Smooth muscle cell (in vitro differentiated cells): ENCODE measurements at regions not wholly inside any gene's neighbourhood (a gene's known extent, or its start where the extent isn't known, plus 50 kb on each side); places are given as distances from the start of the nearest gene placed in this dataset.
"Not testable (repeated sequence)": the region's sequence is repeated elsewhere in the genome, so short reads cannot be mapped to it uniquely, and the experiment has no call there.

Source experiments
- DNase-seq: peaks from one replicate; lab custom pipeline; 2025; ENCODE audit not compliant: unreplicated experiment; lab: John Stamatoyannopoulos, UW
- H2AFZ ChIP-seq: fragments of 200-600 bp; sonication (generic); 2 replicates; pipeline ENCODE4 v1.6.0; 2016; ENCODE audit warnings: antibody characterized with exemption, low read depth, mild to moderate bottlenecking
- H3F3A ChIP-seq: fragments of 200-600 bp; sonication (generic); 2 replicates; pipeline ENCODE4 v1.6.0; 2017; ENCODE audit warnings: antibody characterized with exemption, low read depth
- H3K27ac ChIP-seq: fragments of 200-600 bp; sonication (generic); 2 replicates; pipeline ENCODE4 v1.5.1; 2016; ENCODE audit warnings: low read depth, mild to moderate bottlenecking
- H3K27me3 ChIP-seq: fragments of 200-600 bp; sonication (generic); 2 replicates; pipeline ENCODE4 v1.6.1; 2016; ENCODE audit warnings: low read depth, mild to moderate bottlenecking
- H3K36me3 ChIP-seq: fragments of 200-600 bp; sonication (generic); 2 replicates; pipeline ENCODE4 v1.5.1; 2016; ENCODE audit warnings: low read depth
- H3K4me1 ChIP-seq: fragments of 200-600 bp; sonication (generic); 2 replicates; pipeline ENCODE4 v1.5.1; 2016; ENCODE audit warnings: low read depth
- H3K4me2 ChIP-seq: fragments of 200-600 bp; sonication (generic); 2 replicates; pipeline ENCODE4 v1.6.0; 2016; ENCODE audit warnings: mild to moderate bottlenecking
- H3K4me3 ChIP-seq: fragments of 200-600 bp; sonication (generic); 2 replicates; pipeline ENCODE4 v1.5.1; 2016; ENCODE audit warnings: mild to moderate bottlenecking
- H3K79me2 ChIP-seq: fragments of 200-600 bp; sonication (generic); 2 replicates; pipeline ENCODE4 v1.6.0; 2016; ENCODE audit warnings: low read depth, mild to moderate bottlenecking
- H3K9ac ChIP-seq: fragments of 200-600 bp; sonication (generic); 2 replicates; pipeline ENCODE4 v1.6.0; 2016; ENCODE audit warnings: low read depth
- H3K9me3 ChIP-seq: fragments of 200-600 bp; sonication (generic); replicated peaks from 2 replicates; pipeline ENCODE4 v1.5.1; 2016; ENCODE audit warnings: low read depth
- H4K20me1 ChIP-seq: fragments of 200-600 bp; sonication (generic); 2 replicates; pipeline ENCODE4 v1.6.0; 2016; ENCODE audit warnings: low read depth
- CTCF ChIP-seq: fragments of 200-600 bp; sonication (generic); IDR thresholded peaks from 2 replicates; pipeline ENCODE4 v1.5.1; 2017; ENCODE audit warnings: borderline replicate concordance, mild to moderate bottlenecking, antibody characterized with exemption; ENCODE audit not compliant: insufficient read depth, poor library complexity, severe bottlenecking
- WGBS: methylation state at CpG from one replicate; pipeline ENCODE4 v1.1.7; 2016; ENCODE audit warnings: low lambda C conversion rate; 5-methylcytosine and 5-hydroxymethylcytosine counted together

GRCh38 chr10:130354976-130355795 is 219.0 kb downstream of the GLRX3 start:
- Histone ChIP-seq H3K4me1 (no peaks in the 10 kb centered on the region), H3K4me3 (no peak overlapping the region), H3K4me2 (no peak overlapping the region), H3F3A (no peaks in the 10 kb centered on the region), H3K9ac (no peak overlapping the region), H2AFZ (no peak overlapping the region), H3K36me3 (no peaks in the 10 kb centered on the region), H3K27ac (no peak overlapping the region), H3K79me2 (no peaks in the 10 kb centered on the region), H3K9me3 (no peaks in the 10 kb centered on the region), H3K27me3 (peaks cover 5% of the 10 kb centered on the region), H4K20me1 (no peaks in the 10 kb centered on the region)
- no peak for DNase-seq
- no peak for TF ChIP-seq CTCF
- 85% methylated on average over 20 of the region's 20 CpGs for WGBS

- H3K36me3 ChIP-seq, H3K4me2 ChIP-seq, H3K79me2 ChIP-seq, H2AFZ ChIP-seq, H3K4me1 ChIP-seq, H3K27ac ChIP-seq, H3K9ac ChIP-seq, H3K4me3 ChIP-seq, H3F3A ChIP-seq, H4K20me1 ChIP-seq, H3K9me3 ChIP-seq, DNase-seq: not testable (repeated sequence)
- peaks cover 12% of the 10 kb centered on the region for H3K27me3 ChIP-seq
- WGBS = 90% methylated on average over 23 of the region's 23 CpGs
Measured at GRCh38 chr10:130356429-130356828, 220.2 kb downstream of the GLRX3 start.

- Histone ChIP-seq H2AFZ (no peak overlapping the region), H3K27me3 (peaks cover 12% of the 10 kb centered on the region), H3K4me2 (no peak overlapping the region), H3K9ac (no peak overlapping the region), H3F3A (no peaks in the 10 kb centered on the region), H4K20me1 (no peaks in the 10 kb centered on the region), H3K4me1 (no peaks in the 10 kb centered on the region), H3K9me3 (no peaks in the 10 kb centered on the region), H3K36me3 (no peaks in the 10 kb centered on the region), H3K4me3 (no peak overlapping the region), H3K27ac (no peak overlapping the region), H3K79me2 (no peaks in the 10 kb centered on the region)
- WGBS = 89% methylated on average over 9 of the region's 9 CpGs
- no peak for TF ChIP-seq CTCF
- DNase-seq = no peak
Measured at GRCh38 chr10:130357226-130357625, 221.0 kb downstream of the GLRX3 start.

- Histone ChIP-seq H3F3A (no peaks in the 10 kb centered on the region), H3K9me3 (no peaks in the 10 kb centered on the region), H3K9ac (no peak overlapping the region), H3K27ac (no peak overlapping the region), H3K4me2 (no peak overlapping the region), H2AFZ (no peak overlapping the region), H3K4me3 (no peak overlapping the region), H3K36me3 (no peaks in the 10 kb centered on the region), H3K27me3 (peaks cover 12% of the 10 kb centered on the region), H3K4me1 (no peaks in the 10 kb centered on the region), H4K20me1 (no peaks in the 10 kb centered on the region), H3K79me2 (no peaks in the 10 kb centered on the region)
- DNase-seq = no peak
- 89% methylated on average over 12 of the region's 12 CpGs for whole genome bisulfite sequencing
- no peak for TF ChIP-seq CTCF
Measured at GRCh38 chr10:130357951-130358350, 221.8 kb downstream of the GLRX3 start.
